ENCODE measurements at regions not wholly inside any gene's neighbourhood (a gene's known extent, or its start where the extent isn't known, plus 50 kb on each side); places are given as distances from the start of the nearest gene placed in this dataset.
"Not testable (repeated sequence)": the region's sequence is repeated elsewhere in the genome, so short reads cannot be mapped to it uniquely, and the experiment has no call there.

- peak in 1 of 2 donors; percentile 5 for DNase-seq (ENCODE audit: low read depth in 2 of 2)
Measured at GRCh38 chr5:99600952-99601351, 672.1 kb upstream of the CHD1 start.

GRCh38 chr5:99590806-99591205 lies 662.0 kb upstream of the CHD1 start:
- DNase-seq (ENCODE audit: low read depth in 2 of 2), result no peak

- DNase-seq (ENCODE audit: low read depth in 2 of 2), result no peak
Measured at GRCh38 chr5:99589424-99589823, 660.6 kb upstream of the CHD1 start.

GRCh38 chr5:99587983-99588382 lies 659.2 kb upstream of the CHD1 start:
- no peak for DNase-seq (ENCODE audit: low read depth in 2 of 2)

GRCh38 chr5:99586878-99587277 lies 658.1 kb upstream of the CHD1 start:
- no peak for DNase-seq (ENCODE audit: low read depth in 2 of 2)

- DNase-seq (ENCODE audit: low read depth in 2 of 2), result peak in 1 of 2 donors; percentile 72
Measured at GRCh38 chr5:99581204-99581603, 652.4 kb upstream of the CHD1 start.

- DNase-seq (ENCODE audit: low read depth in 2 of 2), result not testable (repeated sequence)
Measured at GRCh38 chr5:99562937-99563627, 634.3 kb upstream of the CHD1 start.

GRCh38 chr5:99553211-99553810 lies 624.5 kb upstream of the CHD1 start:
- DNase-seq (ENCODE audit: low read depth in 2 of 2), result no peak

GRCh38 chr5:99544356-99544755 lies 615.5 kb upstream of the CHD1 start:
- DNase-seq (ENCODE audit: low read depth in 2 of 2), result no peak

GRCh38 chr5:99543841-99544240 lies 615.0 kb upstream of the CHD1 start:
- no peak for DNase-seq (ENCODE audit: low read depth in 2 of 2)

GRCh38 chr5:99534241-99534640 lies 605.4 kb upstream of the CHD1 start:
- not testable (repeated sequence) for DNase-seq (ENCODE audit: low read depth in 2 of 2)

GRCh38 chr5:99521666-99522065 lies 592.9 kb upstream of the CHD1 start:
- DNase-seq (ENCODE audit: low read depth in 2 of 2), result not testable (repeated sequence)

- DNase-seq (ENCODE audit: low read depth in 2 of 2), result not testable (repeated sequence)
Measured at GRCh38 chr5:99515864-99516490, 587.2 kb upstream of the CHD1 start.

- DNase-seq (ENCODE audit: low read depth in 2 of 2), result not testable (repeated sequence)
Measured at GRCh38 chr5:99510237-99510866, 581.5 kb upstream of the CHD1 start.

GRCh38 chr5:99509064-99509463 lies 580.3 kb upstream of the CHD1 start:
- not testable (repeated sequence) for DNase-seq (ENCODE audit: low read depth in 2 of 2)

GRCh38 chr5:99495456-99495855 lies 566.6 kb upstream of the CHD1 start:
- not testable (repeated sequence) for DNase-seq (ENCODE audit: low read depth in 2 of 2)

- not testable (repeated sequence) for DNase-seq (ENCODE audit: low read depth in 2 of 2)
Measured at GRCh38 chr5:99478450-99478849, 549.6 kb upstream of the CHD1 start.

- peak in 1 of 2 donors; percentile 31 for DNase-seq (ENCODE audit: low read depth in 2 of 2)
Measured at GRCh38 chr5:99473328-99473727, 544.5 kb upstream of the CHD1 start.

- not testable (repeated sequence) for DNase-seq (ENCODE audit: low read depth in 2 of 2)
Measured at GRCh38 chr5:99471726-99472125, 542.9 kb upstream of the CHD1 start.

GRCh38 chr5:99471178-99471577 lies 542.4 kb upstream of the CHD1 start:
- DNase-seq (ENCODE audit: low read depth in 2 of 2), result not testable (repeated sequence)

- not testable (repeated sequence) for DNase-seq (ENCODE audit: low read depth in 2 of 2)
Measured at GRCh38 chr5:99470636-99471035, 541.8 kb upstream of the CHD1 start.

- peak in 1 of 2 donors; percentile 27 for DNase-seq (ENCODE audit: low read depth in 2 of 2)
Measured at GRCh38 chr5:99460701-99461100, 531.9 kb upstream of the CHD1 start.
